Skin of body (tissue), 1 donor: ENCODE measurements at regions not wholly inside any gene's neighbourhood (a gene's known extent, or its start where the extent isn't known, plus 50 kb on each side); places are given as distances from the start of the nearest gene placed in this dataset.

Experiments used
- DNase-seq: peaks from one replicate; lab custom pipeline; 2025; lab: John Stamatoyannopoulos, UW

GRCh38 chr3:18835021-18835420 lies 313.3 kb upstream of the KCNH8 start:
- DNase-seq, result no peak

- no peak for DNase-seq
Observed at GRCh38 chr3:18830087-18830486, 318.2 kb upstream of the KCNH8 start.

GRCh38 chr3:18828637-18829036 lies 319.7 kb upstream of the KCNH8 start:
- no peak for DNase-seq

- no peak for DNase-seq
Observed at GRCh38 chr3:18827664-18828063, 320.6 kb upstream of the KCNH8 start.

- DNase-seq, result no peak
Observed at GRCh38 chr3:18825665-18826064, 322.6 kb upstream of the KCNH8 start.

- DNase-seq, result no peak
Observed at GRCh38 chr3:18813300-18813699, 335.0 kb upstream of the KCNH8 start.

- DNase-seq, result no peak
Observed at GRCh38 chr3:18812316-18812715, 336.0 kb upstream of the KCNH8 start.

GRCh38 chr3:18810306-18810661 lies 338.0 kb upstream of the KCNH8 start:
- no peak for DNase-seq

GRCh38 chr3:18809640-18810305 lies 338.5 kb upstream of the KCNH8 start:
- DNase-seq, result no peak

- DNase-seq, result no peak
Observed at GRCh38 chr3:18808429-18808828, 339.9 kb upstream of the KCNH8 start.

GRCh38 chr3:18807593-18807992 lies 340.7 kb upstream of the KCNH8 start:
- DNase-seq, result no peak

- no peak for DNase-seq
Observed at GRCh38 chr3:18806633-18807032, 341.7 kb upstream of the KCNH8 start.

GRCh38 chr3:18797378-18797777 lies 350.9 kb upstream of the KCNH8 start:
- DNase-seq, result no peak

GRCh38 chr3:18795078-18795477 lies 353.2 kb upstream of the KCNH8 start:
- no peak for DNase-seq

GRCh38 chr3:18791752-18792151 lies 356.6 kb upstream of the KCNH8 start:
- DNase-seq, result no peak

- no peak for DNase-seq
Observed at GRCh38 chr3:18791182-18791581, 357.1 kb upstream of the KCNH8 start.

GRCh38 chr3:18790384-18790783 lies 357.9 kb upstream of the KCNH8 start:
- DNase-seq, result no peak

- no peak for DNase-seq
Observed at GRCh38 chr3:18789734-18790133, 358.6 kb upstream of the KCNH8 start.

GRCh38 chr3:18787441-18787840 lies 360.9 kb upstream of the KCNH8 start:
- no peak for DNase-seq

- DNase-seq, result no peak
Observed at GRCh38 chr3:18786650-18787323, 361.5 kb upstream of the KCNH8 start.

GRCh38 chr3:18782191-18782590 lies 357.1 kb upstream of the SATB1 start:
- DNase-seq, result no peak

GRCh38 chr3:18780959-18781358 lies 355.8 kb upstream of the SATB1 start:
- no peak for DNase-seq

GRCh38 chr3:18779704-18780103 lies 354.6 kb upstream of the SATB1 start:
- no peak for DNase-seq

GRCh38 chr3:18778598-18778997 lies 353.5 kb upstream of the SATB1 start:
- no peak for DNase-seq
